ENCODE measurements at regions not wholly inside any gene's neighbourhood (a gene's known extent, or its start where the extent isn't known, plus 50 kb on each side); places are given as distances from the start of the nearest gene placed in this dataset.

DNA sequence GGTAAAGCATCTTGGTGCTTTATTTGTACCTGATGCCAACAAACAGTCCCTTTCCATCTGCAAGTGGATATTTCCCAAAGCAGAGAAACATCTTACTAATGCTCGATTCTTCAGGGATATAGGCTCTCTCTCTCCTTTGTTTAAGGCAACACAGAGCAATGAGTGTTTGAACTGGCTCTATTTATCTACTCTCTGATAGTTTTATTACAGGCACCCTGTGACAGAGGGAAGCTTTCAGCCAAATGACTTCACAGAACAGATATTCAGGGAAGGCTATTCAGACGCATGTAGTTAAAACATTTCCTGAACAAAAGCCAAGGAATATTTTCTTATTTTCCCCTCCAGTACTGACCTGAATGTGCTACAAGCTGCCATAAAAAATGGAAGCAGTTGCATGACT is 141.8 kb downstream of the YIPF5 start:
- TF ChIP-seq CREB1 (IDR thresholded peaks at IDR 0.05; ENCODE audit: low read depth) (no peak), FOXM1 (IDR thresholded peaks at IDR 0.05; ENCODE audit: borderline replicate concordance, low read depth) (no peak), MAX (IDR thresholded peaks at IDR 0.05) (no peak), EP300 (IDR thresholded peaks at IDR 0.05; ENCODE audit: borderline replicate concordance) (no peak), USF1 (IDR thresholded peaks at IDR 0.05) (no peak), TCF12 (IDR thresholded peaks at IDR 0.05; ENCODE audit: low read depth) (no peak), TEAD4 (IDR thresholded peaks at IDR 0.05) (no peak), RAD21 (IDR thresholded peaks at IDR 0.05; ENCODE audit: low read depth) (no peak), NFIC (IDR thresholded peaks at IDR 0.05) (no peak), TAF1 (IDR thresholded peaks at IDR 0.05; ENCODE audit: low read depth) (no peak), CEBPB (IDR thresholded peaks at IDR 0.05) (no peak), YY1 (IDR thresholded peaks at IDR 0.05; ENCODE audit: low read depth) (no peak), EGR1 (IDR thresholded peaks at IDR 0.05) (no peak)
- TF ChIP-seq, protein P1, sequence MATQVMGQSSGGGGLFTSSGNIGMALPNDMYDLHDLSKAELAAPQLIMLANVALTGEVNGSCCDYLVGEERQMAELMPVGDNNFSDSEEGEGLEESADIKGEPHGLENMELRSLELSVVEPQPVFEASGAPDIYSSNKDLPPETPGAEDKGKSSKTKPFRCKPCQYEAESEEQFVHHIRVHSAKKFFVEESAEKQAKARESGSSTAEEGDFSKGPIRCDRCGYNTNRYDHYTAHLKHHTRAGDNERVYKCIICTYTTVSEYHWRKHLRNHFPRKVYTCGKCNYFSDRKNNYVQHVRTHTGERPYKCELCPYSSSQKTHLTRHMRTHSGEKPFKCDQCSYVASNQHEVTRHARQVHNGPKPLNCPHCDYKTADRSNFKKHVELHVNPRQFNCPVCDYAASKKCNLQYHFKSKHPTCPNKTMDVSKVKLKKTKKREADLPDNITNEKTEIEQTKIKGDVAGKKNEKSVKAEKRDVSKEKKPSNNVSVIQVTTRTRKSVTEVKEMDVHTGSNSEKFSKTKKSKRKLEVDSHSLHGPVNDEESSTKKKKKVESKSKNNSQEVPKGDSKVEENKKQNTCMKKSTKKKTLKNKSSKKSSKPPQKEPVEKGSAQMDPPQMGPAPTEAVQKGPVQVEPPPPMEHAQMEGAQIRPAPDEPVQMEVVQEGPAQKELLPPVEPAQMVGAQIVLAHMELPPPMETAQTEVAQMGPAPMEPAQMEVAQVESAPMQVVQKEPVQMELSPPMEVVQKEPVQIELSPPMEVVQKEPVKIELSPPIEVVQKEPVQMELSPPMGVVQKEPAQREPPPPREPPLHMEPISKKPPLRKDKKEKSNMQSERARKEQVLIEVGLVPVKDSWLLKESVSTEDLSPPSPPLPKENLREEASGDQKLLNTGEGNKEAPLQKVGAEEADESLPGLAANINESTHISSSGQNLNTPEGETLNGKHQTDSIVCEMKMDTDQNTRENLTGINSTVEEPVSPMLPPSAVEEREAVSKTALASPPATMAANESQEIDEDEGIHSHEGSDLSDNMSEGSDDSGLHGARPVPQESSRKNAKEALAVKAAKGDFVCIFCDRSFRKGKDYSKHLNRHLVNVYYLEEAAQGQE (IDR thresholded peaks at IDR 0.05; ENCODE audit: low read depth), result no peak

Measured in Ishikawa (cell line).